D721Med (cell line): ENCODE measurements at regions not wholly inside any gene's neighbourhood (a gene's known extent, or its start where the extent isn't known, plus 50 kb on each side); places are given as distances from the start of the nearest gene placed in this dataset.

ENCODE experiments used
- DNase-seq: peaks from one replicate; pipeline ENCODE4 v3.0.0; 2011; ENCODE audit warnings: low spot score; ENCODE audit not compliant: insufficient read length
- FAIRE-seq: peaks from 2 replicates; lab custom pipeline; 2011; peaks lifted over from hg19 to GRCh38; lab: Jason Lieb, UNC
- CTCF ChIP-seq: IDR thresholded peaks from 2 replicates; pipeline ENCODE4 v1.5.1; 2012; ENCODE audit warnings: mild to moderate bottlenecking, control low read depth; ENCODE audit not compliant: insufficient read depth; ENCODE audit errors: missing control alignments

GRCh38 chr4:3860061-3860912, 94.1 kb downstream of the ADRA2C start:
- DNase-seq = no peak
- no peak for TF ChIP-seq CTCF
- no peak for FAIRE-seq

- no peak for TF ChIP-seq CTCF
- DNase-seq = no peak
- no peak for FAIRE-seq
Observed at GRCh38 chr4:3860913-3861636, 94.9 kb downstream of the ADRA2C start.

DNA sequence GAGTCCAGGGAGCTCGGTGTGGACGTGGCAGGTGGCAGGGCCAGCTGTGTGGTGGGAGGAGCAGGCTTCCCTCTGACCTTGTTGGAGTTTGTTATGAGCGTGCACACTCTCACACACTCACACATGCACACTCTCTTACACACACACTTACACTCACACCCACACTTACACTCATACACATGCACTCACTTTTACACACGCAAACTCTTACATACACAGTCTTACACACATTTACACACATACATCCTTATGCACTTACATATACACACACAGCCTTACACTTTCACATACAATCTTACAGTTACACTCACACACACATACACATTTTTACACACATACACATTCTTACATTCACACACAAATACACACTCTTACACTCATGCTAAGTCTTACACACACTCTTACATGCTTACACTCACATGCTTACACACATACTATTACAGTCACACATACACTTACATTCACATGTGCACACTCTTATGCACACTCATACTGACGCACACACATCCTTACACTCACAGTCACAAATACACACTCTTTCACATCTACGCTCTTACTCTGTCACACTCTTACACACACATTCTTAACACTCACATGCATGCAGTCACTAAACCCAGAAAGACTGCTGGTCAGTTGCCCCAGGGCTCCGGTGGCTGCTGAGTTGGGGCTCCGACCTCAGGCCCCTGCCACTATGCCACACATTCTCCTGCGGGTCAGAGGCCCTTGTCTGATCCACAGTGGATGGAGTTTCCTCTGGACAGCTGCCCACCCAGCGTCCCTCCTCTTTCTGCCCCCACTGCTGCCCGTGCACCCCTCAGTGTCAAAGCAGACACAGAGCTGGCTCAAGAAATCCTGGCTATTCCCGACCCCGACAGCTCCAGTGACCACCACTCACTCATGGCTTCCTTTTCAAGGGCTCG, 95.8 kb downstream of the ADRA2C start:
- FAIRE-seq (no peak), DNase-seq (no peak)
- TF ChIP-seq CTCF = no peak

DNA sequence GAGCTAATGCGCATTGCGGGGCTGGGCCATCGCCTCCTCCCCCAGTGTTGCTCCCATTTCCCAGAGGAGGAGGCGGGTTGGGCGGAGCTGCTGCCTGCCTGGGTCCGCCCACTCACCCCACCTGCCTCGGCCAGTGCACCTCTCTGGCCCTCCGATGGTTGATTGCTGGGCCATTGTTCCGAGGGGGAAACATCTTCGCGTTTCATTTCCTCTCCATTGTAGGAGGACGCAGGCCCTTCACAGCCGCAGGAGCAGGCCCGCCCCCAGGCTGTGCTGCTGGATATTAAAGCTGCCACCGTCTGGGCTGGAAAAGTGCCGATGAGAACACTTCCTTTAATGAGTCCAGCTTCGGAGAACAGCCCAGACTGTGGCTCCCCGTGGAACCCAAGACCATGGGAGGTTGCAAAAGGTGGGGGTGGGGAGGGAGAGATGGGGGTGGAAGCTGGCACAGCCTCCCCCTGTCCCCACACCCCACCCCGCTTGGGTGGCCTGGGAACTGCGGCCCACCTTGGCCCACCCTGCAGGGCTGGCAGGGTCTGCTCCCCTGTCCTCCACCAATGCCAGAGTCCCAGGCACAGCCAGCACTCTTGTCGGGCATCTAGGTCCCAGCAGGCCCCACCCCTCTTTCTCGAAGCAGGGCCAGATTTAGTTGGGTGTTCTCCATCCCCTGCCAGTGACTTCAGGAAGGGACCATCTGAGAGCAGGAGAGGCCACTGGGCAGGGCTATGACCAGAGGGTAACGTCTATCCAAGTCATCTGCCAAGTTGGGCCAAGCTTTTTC, 96.6 kb downstream of the ADRA2C start:
- FAIRE-seq = no peak
- DNase-seq = no peak
- TF ChIP-seq CTCF = no peak

GRCh38 chr4:3863841-3864741, 97.9 kb downstream of the ADRA2C start:
- no peak for TF ChIP-seq CTCF
- FAIRE-seq (no peak), DNase-seq (no peak)
